HG02852 (cell line): ENCODE measurements at regions not wholly inside any gene's neighbourhood (a gene's known extent, or its start where the extent isn't known, plus 50 kb on each side); places are given as distances from the start of the nearest gene placed in this dataset.
"Not testable (repeated sequence)": the region's sequence is repeated elsewhere in the genome, so short reads cannot be mapped to it uniquely, and the experiment has no call there.

Experiments
- ATAC-seq: cut with Tn5 transposase; IDR thresholded peaks from one replicate; pipeline ENCODE4 v1.9.1; 2021; ENCODE audit warnings: mild to moderate bottlenecking, moderate library complexity; ENCODE audit not compliant: unreplicated experiment

DNA sequence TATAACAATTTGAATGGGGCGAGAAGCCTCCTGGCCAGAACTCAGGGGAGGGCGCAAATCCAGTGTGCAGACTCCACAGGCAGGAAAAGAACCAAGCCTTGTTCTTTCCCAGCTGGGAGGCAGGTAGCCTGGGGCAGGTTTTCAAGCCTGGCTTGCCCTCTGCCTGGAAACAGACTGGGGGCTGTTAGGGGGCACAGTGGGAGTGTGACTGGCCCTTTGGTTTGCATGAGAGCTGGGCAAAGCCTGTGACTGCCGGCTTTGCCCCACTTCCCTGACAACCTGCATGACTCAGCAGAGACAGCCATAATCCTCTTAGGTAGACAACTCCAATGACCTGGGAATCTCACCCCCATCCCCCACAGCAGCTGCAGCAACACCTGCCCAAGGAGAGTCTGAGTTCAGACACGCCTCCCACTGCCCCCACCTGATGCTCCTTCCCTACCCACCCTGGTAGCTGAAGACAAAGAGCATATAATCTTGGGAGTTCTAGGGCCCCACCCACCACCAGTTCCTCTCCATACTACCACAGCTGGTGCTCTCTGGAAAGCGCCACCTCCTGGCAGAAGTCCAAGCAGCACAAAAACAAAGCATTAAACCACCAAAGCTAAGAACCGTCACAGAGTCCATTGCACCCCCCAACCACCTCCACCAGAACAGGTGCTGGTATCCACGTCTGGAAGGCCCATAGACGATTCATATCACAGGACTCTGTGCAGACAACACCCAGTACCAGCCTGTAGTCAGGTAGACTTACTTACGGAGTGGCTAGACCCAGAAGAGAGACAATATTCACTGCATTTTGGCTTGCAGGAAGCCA is 402.5 kb downstream of the STK39 start:
- ATAC-seq: no peak

DNA sequence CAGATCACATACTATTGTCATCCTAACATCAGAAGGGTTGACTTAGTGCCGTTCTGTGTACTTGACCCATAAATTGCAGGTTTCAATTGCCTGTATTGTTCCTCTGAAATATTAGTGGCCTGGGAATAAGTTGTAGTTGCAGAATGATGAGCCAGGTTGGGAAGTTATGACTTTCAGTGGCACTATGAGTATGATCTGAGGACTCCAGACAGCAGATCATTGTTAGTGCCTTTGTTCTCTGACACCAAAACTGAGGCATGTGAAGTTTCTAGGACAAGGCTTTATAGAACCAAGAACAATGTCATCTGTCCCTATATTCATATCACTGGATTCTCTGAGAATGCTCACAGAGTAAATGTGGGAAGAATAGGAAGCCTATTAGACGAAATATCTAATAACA is 403.7 kb downstream of the STK39 start:
- no peak for ATAC-seq

DNA sequence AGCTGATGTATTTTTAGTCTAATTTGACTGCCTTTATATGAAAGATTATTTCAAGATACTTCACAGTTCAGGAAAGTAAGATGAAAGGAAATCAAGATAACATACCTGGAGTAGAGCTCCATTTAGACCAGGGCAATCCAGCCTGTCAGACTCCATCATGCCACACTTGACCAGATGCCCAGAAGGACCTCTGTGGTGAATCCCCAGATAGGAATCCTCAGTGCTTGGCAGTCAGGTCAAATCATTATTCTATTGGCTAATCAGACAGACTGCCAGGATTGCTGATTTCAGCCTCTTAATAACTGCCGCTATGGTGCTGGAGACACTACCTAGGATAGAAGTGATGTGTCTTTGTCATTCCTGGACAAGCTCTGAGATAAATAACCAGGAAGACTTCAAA is 404.2 kb downstream of the STK39 start:
- ATAC-seq: no peak

DNA sequence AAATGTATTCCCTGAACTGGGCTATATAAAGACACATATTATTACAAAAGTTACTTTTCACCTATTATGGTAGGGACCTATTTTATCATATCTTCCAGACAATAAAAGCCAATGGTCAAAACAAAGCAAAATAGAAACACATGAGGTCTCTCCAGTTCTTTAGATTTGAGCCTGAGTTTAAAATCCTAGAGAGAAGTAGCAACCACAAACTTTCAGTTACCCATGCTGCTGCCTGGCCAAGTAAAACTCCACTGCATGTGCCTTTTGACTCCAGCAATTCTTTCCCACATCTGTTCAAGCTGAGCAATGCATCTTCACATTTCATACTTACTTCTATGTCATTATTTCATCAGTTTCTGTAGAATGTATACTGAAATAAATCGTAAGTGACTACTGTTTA is 405.3 kb downstream of the STK39 start:
- ATAC-seq: no peak

DNA sequence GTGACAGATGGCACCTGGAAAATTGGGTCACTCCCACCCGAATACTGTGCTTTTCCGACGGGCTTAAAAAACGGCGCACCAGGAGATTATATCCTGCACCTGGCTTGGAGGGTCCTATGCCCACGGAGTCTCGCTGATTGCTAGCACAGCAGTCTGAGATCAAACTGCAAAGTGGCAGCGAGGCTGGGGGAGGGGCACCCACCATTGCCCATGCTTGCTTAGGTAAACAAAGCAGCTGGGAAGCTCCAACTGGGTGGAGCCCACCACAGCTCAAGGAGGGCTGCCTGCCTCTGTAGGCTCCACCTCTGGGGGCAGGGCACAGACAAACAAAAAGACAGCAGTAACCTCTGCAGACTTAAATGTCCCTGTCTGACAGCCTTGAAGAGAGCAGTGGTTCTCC is 412.1 kb downstream of the STK39 start:
- ATAC-seq: not testable (repeated sequence)

DNA sequence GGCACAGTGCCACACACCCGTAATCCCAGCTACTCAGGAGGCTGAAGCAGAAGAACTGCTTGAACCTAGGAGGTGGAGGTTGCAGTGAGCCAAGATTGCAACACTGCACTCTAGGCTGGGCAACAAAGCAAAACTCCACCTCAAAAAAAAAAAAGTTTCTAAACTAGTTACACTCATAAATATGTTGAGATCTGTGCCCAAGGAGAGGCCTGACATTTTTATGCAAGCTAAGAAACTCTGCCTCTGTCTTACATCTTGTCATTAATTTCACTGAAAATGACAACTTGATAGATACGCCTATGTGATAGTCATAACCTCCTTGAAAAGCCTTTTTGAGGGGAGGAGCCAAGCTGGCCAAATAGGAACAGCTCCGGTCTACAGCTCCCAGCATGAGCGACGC is 412.7 kb downstream of the STK39 start:
- ATAC-seq: no peak

DNA sequence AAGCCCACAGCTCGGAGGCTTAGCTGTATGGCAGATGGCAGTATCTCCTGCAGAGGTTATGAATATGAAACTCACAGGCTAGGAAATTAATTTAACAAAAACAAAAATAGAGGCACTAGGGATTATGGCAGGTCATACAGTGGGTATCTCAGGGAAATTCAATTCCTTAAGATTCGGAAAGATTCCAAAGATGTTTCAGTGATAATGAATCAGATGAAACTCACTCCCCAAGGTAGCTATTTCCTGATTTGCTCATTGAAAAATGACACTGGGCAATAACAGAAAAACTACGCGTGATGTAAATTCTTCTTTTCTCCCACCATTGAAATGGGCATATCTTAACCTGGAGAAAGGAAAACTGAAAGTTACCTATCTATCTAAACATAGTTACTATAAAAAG is 414.1 kb downstream of the STK39 start:
- ATAC-seq: no peak

DNA sequence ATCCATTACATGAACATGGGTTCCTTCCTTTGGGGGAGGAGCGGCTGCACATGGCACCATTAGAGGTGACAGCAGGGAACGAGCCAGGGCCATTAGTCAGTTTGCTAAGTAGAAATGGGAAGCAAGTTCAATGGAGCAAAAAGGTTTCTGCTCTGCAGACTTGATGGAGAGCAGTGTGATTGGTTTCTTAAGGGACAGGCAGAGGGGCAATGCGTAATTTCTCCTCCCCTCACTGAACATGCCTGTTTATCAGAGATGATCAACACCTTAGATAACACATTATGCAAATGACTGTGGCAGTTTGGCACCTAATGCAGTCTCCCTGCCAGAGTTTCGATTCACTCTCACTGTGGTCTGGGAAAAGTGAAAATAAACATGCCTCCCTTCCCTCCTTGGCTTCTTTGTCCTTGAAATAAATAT is 414.5 kb downstream of the STK39 start:
- no peak for ATAC-seq

DNA sequence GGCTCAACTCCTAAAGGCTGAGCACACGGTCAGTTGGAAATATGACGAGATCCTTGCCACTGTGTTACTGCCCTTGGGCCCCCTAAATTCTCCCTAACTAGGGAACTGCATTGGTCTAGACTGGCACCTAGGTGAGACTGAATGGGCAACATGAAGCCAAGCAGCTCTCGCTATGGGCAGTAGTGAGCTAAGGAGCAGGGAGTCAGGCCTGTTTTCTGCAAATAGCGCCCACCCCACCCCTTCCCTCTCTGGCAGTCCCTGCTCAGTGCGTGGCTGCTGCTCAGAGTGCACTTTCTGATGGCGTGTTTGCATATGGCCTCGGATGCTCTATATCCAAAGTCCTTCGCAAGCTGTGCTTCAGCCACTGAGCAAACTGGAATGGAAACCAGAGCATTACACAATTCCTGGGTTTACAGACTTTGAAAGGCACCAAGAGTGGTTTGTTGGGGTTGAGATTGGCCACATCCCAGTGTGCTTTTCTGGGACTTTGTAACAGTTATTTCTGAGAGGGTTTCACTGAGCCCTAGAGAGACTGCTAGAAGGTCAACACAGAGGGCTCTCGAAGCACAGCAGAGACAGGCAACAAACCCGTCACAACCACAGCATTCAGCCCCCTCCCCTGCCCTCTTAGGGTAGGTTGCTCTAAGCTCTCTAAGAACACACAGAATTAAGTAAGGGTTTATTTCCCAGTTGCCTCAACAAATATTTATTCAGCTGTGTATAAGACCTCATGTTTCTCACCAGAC is 419.9 kb downstream of the STK39 start:
- ATAC-seq: no peak

DNA sequence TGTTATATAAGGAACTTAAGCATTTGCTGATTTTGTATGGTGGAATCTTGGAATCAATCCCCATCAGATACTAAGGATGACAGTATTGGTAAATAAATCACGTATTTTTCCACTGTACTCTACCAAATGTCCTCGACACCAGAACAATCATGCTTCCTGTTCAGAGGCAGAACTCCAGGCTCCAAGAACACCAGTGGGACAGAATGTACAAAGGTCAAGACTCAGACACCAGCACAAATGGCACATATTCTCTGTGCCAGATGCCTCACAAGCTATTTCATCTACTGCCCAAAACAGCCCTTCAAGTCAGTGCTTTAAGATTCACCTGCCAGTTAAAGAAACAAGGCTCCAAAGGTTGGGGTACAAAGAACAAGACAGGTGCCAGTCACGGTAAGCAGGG is 420.5 kb downstream of the STK39 start:
- no peak for ATAC-seq

DNA sequence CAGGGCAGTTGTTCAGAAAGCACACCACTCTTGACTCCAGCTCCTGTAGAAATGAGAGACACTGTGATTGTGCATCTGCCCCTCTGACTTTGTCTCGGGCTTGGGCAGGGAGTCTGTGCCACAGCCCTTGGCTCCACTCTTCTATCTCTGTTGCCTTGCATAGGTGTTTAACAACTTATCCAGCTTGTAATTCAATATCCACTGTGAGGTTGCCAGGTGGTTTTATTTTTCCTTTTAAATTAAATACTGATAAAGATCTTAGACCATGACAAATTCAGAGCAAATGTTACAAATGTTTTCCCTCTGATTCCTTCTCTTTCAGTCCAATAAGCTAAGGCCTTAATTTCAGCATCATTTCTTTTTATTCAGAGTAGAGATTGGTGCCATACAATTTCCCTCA is 421.7 kb downstream of the STK39 start:
- ATAC-seq: no peak

DNA sequence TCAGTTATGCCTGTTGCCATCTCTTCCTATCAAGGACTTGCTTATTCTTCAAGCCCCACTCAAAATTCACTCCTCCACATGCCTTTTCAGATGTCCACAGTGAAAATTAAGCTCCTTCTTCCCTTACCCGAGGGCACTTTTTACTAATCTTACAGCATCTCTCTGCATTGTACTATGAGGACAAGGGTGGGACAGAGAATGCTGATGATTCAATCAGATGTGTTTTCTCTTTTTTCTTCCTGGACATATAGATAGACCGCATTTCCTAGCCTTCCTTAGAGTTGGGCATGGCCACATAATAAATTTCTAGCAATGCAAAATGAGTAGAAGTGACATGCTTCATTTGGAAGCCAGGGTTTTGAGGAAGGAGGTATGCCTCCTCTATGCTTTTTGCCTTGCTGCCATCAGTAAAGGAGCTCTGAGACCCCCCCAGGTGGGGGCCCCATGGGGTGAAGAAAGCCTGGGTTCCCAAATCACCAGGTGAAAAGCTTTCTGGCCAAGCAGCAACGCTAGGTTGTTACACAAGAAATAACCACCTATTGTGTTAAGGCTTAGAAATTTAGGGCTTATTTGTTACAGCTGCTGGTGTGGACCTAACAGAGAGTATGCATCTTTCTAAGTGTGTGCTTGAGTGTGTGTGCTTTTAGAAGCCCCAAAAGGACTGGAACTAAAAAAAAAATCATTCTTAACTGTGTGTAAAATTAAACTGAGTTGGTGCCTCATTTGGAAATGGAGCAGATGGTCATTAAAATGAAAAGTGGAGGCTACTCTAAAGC is 424.5 kb downstream of the STK39 start:
- no peak for ATAC-seq

DNA sequence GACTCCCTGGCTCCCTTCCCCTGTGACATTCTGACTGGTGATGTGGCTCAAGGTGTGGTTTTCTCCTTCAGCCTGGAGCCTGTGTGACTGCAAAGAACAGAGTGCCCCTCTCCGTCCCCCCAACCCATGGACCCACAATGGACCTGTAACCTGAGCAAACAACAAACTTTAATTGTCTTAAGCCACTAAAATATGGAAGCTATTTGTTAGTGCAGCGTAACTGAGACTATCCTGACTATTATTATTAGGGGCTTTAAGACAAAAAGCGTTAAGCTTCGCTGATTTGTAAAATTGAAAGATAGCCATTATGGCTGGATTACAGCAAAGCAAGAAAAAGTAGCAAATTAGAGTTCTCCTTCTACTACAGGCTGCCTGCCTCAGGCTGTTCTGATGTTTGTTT is 426.9 kb downstream of the STK39 start:
- ATAC-seq: no peak

DNA sequence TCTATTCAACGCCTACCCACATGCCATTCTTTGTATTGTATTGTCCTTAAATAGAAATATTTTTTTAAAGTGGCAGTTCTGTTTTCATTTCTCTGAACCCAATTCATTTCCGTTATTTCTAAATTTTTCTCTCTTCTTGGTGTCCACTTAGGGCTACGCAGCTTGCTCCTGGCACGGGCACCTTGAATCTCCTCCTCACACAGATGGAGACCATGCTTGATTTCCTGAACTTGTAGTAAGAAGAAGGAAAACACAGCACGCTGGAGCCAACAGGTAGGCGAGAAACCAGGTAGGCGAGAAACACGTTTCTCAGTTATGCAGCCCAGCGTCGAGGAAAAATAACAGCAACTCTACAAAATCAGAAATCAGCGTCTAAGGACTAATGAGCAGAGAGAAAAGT is 428.9 kb downstream of the STK39 start:
- ATAC-seq: no peak

DNA sequence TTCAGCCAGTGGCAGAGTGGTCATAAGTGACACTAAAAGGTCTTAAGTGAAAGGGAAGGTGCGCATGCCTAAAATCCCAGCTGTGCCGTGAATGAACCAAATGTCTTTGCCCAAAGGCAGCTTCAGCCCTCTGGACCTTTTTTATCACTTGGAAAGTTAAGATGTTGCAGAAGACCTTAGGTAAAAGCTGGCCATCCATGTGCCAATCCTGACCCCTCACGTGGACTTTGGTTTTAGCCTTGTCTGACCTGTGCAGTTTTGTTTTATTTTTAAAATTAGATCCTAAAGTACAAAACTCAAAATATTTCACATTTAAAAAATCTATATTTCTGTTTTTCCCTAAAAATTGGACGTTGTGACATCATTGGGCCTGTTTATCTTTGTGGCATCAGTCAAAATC is 429.5 kb downstream of the STK39 start:
- no peak for ATAC-seq

DNA sequence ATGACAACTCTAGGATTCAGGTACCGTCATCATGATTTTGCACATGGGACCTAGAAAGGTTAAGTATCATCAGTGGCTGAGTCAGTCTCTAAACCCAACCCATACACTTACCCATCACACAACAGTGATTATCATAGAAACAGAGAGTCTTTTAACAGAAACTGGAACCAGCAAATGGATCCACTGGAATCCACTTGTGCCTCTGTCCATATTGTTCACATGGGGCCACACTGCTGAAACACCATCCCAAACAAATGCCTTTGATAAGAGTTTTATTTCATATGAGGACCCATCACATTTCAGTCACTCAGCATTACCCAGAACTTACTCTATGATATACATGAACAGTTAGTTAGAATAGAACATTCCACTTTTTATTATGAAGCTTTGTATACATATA is 430.0 kb downstream of the STK39 start:
- no peak for ATAC-seq

DNA sequence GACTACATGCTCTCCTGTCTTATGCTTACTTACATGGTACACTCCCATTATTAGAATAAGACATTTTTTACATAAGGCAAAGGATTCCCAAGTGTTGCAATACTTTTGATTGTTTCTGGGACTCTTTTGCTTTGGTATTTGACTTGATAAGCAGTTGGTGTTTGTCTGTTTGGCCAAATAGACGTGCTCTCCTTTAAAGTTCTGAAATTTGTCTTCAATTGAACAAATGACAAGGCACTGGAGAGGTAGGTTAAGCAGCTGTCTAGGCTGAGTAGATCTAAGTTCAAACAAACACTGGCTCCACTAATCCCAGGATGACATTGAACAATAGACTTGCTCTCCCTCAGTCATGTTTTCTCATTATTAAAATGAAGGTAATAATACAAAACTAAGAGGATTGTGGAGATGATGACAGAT is 430.5 kb downstream of the STK39 start:
- ATAC-seq: no peak

DNA sequence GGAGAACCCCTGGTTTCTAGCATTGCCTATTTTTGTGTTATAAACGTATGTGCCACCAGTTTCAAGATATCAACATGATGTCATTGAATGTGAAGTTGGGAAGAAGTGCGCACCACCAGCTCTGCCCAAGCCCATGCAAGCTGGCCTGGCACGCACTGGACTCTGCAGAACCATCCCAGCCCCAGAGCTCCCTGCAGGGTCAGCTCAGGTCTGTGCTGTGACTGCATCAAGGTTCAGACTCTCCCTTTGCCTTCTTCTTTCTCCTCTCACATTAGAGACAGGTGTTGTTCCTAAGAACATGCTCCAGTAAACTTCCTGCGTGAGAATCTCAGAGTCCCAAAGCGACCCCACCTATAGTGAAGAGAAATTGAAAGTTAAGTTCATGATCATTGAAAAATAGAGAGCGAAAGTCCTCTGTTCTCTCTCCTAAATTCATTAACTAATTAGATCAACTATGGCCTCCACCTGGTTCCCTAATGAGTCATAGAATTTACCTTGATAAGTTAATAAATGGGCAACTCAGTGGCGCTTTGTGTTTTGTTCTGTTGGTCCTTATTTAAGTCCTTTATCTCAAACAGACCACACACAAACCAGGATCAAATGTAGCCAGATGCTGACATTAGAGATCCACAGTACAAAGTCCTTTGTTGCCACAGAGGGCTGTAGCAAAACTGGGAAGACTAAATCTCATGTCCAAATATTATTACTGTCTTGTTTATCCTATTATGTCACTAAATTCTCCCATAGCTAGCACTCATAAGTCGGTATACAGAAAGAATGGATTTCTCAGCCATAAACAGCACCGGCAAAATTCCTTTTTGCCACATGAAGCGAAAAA is 432.3 kb downstream of the STK39 start:
- ATAC-seq: no peak

DNA sequence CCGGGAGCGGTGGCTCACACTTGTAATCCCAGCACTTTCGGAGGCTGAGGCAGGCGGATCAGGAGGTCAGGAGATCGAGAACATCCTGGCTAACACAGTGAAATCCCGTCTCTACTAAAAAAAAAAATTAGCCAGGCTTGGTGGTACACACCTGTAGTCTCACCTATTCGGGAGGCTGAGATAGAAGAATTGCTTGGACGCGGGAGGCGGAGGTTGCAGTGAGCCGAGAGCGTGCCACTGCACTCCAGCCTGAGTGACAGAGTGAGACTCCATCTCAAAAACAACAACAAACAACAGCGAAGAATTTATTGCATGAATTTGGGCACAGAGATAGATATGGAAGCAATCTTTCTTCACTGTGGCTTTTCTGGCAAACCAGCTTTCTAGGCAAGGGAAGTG is 432.9 kb downstream of the STK39 start:
- not testable (repeated sequence) for ATAC-seq

DNA sequence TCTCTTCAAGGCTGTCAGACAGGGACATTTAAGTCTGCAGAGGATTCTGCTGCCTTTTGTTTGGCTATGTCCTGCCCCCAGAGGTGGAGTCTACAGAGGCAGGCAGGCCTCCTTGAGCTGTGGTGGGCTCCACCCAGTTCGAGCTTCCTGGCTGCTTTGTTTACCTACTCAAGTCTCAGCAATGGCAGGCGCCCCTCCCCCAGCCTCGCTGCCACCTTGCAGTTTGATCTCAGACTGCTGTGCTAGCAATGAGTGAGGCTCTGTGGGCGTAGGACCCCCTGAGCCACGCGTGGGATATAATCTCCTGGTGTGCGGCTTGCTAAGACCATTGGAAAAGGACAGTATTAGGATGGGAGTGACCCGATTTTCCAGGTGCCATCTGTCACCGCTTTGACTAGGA is 437.6 kb downstream of the STK39 start:
- not testable (repeated sequence) for ATAC-seq
